ENCODE measurements at regions not wholly inside any gene's neighbourhood (a gene's known extent, or its start where the extent isn't known, plus 50 kb on each side); places are given as distances from the start of the nearest gene placed in this dataset.
A peak's percentile ranks its signal among the peaks of the same experiment; 100 is the strongest.
"Not testable (repeated sequence)": the region's sequence is repeated elsewhere in the genome, so short reads cannot be mapped to it uniquely, and the experiment has no call there.

DNA sequence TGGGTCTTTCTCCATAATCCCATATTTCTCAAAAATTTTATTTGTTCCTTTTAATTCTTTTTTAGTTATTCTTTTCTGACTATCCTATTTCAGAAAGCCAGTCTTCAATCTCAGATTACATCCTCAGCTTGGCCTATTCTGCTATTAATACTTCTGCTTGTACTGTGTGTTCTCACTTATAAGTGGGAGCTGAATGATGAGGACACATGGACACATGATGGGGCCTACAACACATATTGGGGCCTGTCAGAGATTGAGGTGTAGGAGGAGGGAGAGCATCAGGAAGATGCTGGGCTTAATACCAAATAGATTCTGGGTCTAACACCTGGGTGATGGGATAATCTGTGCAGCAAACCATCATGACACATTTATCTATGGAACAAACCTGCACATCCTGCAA, 82.3 kb downstream of the MAGEE1 start:
- no peak overlapping the region for H3K4me3 ChIP-seq (ENCODE audit: low read length)
- peaks cover 14% of the 10 kb centered on the region for H3K9me3 ChIP-seq (ENCODE audit: control insufficient read depth, low read length)
- H3K4me1 ChIP-seq (ENCODE audit: control insufficient read depth, insufficient read depth, low read length) = no peaks in the 10 kb centered on the region
- DNase-seq (ENCODE audit: low read depth) = no peak
- H3K9ac ChIP-seq (ENCODE audit: low read length) = no peak overlapping the region
- no peaks in the 10 kb centered on the region for H3K27me3 ChIP-seq (replicated peaks; ENCODE audit: control insufficient read depth, insufficient read depth, low read length)
- no peaks in the 10 kb centered on the region for H3K36me3 ChIP-seq (ENCODE audit: control insufficient read depth, insufficient read depth, low read length, severe bottlenecking)

DNA sequence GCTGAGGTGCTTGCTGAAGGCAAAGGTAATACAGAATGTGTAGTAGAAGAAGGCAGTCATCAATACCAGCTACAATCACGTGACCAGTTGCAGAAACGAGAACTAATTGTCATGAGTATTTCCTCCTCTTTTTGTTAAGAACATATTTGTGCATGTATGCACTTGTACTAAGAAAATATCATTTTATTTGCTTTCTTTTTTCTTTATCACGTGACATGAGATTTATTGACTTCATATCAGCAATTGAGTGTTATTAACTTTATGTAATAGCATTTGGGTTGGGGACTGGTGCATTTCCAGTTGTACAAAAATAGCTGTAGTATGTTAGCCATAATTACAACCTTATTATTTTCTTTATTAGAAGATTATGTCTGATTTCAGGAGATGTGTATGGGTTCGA, 90.0 kb downstream of the MAGEE1 start:
- H3K4me3 ChIP-seq (ENCODE audit: low read length) = no peak overlapping the region
- DNase-seq (ENCODE audit: low read depth) = no peak
- H3K36me3 ChIP-seq (ENCODE audit: control insufficient read depth, insufficient read depth, low read length, severe bottlenecking) = no peaks in the 10 kb centered on the region
- peaks cover 2% of the 10 kb centered on the region for H3K9me3 ChIP-seq (ENCODE audit: control insufficient read depth, low read length)
- no peaks in the 10 kb centered on the region for H3K27me3 ChIP-seq (replicated peaks; ENCODE audit: control insufficient read depth, insufficient read depth, low read length)
- no peaks in the 10 kb centered on the region for H3K4me1 ChIP-seq (ENCODE audit: control insufficient read depth, insufficient read depth, low read length)
- H3K9ac ChIP-seq (ENCODE audit: low read length) = no peak overlapping the region

DNA sequence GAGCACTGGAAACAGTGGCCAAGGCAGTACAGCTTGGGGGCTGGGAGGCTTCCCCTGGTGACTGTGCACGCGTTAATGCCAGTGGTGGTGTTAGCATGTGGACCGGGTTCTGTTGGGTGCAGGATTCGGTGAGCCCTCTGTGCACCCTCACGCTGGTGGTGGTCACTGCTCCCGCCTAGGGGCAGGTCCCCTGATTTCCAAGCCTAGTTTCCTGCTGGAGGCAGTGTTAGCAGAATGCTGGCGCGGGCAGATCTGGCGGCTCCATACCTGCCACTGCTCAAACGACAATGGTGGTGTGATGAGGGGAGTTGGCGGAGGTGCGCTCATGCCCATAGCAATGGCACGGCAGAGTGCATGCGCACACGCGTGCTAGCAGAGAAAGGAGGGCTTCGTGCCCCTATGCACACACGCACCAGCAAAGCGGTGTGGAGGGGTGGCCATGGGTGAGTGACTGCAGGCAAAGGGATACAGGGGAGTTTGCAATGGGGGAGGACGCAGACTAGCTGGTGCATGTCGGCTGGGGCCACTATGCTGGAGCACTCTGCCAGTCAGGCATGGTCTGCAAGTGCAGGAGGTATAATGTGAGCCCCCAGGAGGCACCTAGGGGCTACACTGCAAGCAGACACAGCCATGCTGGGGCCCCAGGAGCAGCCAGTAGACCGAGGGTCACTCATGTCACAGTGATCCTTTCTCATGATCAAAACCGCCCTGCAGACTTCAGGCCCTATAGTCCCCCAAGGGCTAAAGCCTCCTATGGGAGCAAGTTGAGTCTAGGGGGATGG, 93.0 kb downstream of the MAGEE1 start:
- peaks cover 11% of the 10 kb centered on the region for H3K9me3 ChIP-seq (ENCODE audit: control insufficient read depth, low read length)
- H3K4me1 ChIP-seq (ENCODE audit: control insufficient read depth, insufficient read depth, low read length) = no peaks in the 10 kb centered on the region
- DNase-seq (ENCODE audit: low read depth) = no peak
- H3K4me3 ChIP-seq (ENCODE audit: low read length) = no peak overlapping the region
- H3K36me3 ChIP-seq (ENCODE audit: control insufficient read depth, insufficient read depth, low read length, severe bottlenecking) = no peaks in the 10 kb centered on the region
- no peak overlapping the region for H3K9ac ChIP-seq (ENCODE audit: low read length)
- no peaks in the 10 kb centered on the region for H3K27me3 ChIP-seq (replicated peaks; ENCODE audit: control insufficient read depth, insufficient read depth, low read length)

- peaks cover 19% of the 10 kb centered on the region for H3K9me3 ChIP-seq (ENCODE audit: control insufficient read depth, low read length)
- H3K4me1 ChIP-seq (ENCODE audit: control insufficient read depth, insufficient read depth, low read length); H3K9ac ChIP-seq (ENCODE audit: low read length); H3K36me3 ChIP-seq (ENCODE audit: control insufficient read depth, insufficient read depth, low read length, severe bottlenecking); DNase-seq (ENCODE audit: low read depth); H3K27me3 ChIP-seq (replicated peaks; ENCODE audit: control insufficient read depth, insufficient read depth, low read length); H3K4me3 ChIP-seq (ENCODE audit: low read length): not testable (repeated sequence)
These were observed 108.2 kb downstream of the MAGEE1 start for GRCh38 chrX:76535675-76536074.

- Histone ChIP-seq H3K4me3 (ENCODE audit: low read length) (no peak overlapping the region), H3K4me1 (ENCODE audit: control insufficient read depth, insufficient read depth, low read length) (no peaks in the 10 kb centered on the region), H3K9me3 (ENCODE audit: control insufficient read depth, low read length) (no peaks in the 10 kb centered on the region), H3K9ac (ENCODE audit: low read length) (no peak overlapping the region), H3K36me3 (ENCODE audit: control insufficient read depth, insufficient read depth, low read length, severe bottlenecking) (no peaks in the 10 kb centered on the region), H3K27me3 (replicated peaks; ENCODE audit: control insufficient read depth, insufficient read depth, low read length) (no peaks in the 10 kb centered on the region)
- no peak for DNase-seq (ENCODE audit: low read depth)
These were observed 111.3 kb downstream of the MAGEE1 start for GRCh38 chrX:76538860-76539259.

DNA sequence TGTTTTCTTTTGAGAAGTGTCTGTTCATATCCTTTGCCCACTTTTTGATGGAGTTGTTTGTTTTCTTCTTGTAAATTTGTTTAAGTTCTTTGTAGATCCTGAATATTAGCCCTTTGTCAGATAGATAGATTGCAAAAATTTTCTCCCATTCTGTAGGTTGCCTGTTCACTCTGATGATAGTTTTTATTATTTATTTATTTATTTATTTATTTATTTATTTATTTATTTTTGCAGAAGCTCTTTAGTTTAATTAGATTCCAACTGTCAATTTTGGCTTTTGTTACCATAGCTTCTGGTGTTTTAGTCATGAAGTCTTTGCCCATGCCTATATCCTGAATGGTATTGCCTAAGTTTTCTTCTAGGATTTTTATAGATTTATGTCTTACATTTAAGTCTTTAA, 115.9 kb downstream of the MAGEE1 start:
- not testable (repeated sequence) for H3K27me3 ChIP-seq (replicated peaks; ENCODE audit: control insufficient read depth, insufficient read depth, low read length); H3K4me3 ChIP-seq (ENCODE audit: low read length); H3K36me3 ChIP-seq (ENCODE audit: control insufficient read depth, insufficient read depth, low read length, severe bottlenecking); H3K9ac ChIP-seq (ENCODE audit: low read length); H3K4me1 ChIP-seq (ENCODE audit: control insufficient read depth, insufficient read depth, low read length); DNase-seq (ENCODE audit: low read depth)
- peaks cover 11% of the 10 kb centered on the region for H3K9me3 ChIP-seq (ENCODE audit: control insufficient read depth, low read length)

GRCh38 chrX:76550016-76550415, 122.5 kb downstream of the MAGEE1 start:
- H3K4me3 ChIP-seq (ENCODE audit: low read length) = no peak overlapping the region
- DNase-seq (ENCODE audit: low read depth) = no peak
- no peak overlapping the region for H3K9ac ChIP-seq (ENCODE audit: low read length)
- H3K36me3 ChIP-seq (ENCODE audit: control insufficient read depth, insufficient read depth, low read length, severe bottlenecking) = no peaks in the 10 kb centered on the region
- no peaks in the 10 kb centered on the region for H3K4me1 ChIP-seq (ENCODE audit: control insufficient read depth, insufficient read depth, low read length)
- H3K27me3 ChIP-seq (replicated peaks; ENCODE audit: control insufficient read depth, insufficient read depth, low read length) = no peaks in the 10 kb centered on the region
- H3K9me3 ChIP-seq (ENCODE audit: control insufficient read depth, low read length) = peaks cover 26% of the 10 kb centered on the region

DNA sequence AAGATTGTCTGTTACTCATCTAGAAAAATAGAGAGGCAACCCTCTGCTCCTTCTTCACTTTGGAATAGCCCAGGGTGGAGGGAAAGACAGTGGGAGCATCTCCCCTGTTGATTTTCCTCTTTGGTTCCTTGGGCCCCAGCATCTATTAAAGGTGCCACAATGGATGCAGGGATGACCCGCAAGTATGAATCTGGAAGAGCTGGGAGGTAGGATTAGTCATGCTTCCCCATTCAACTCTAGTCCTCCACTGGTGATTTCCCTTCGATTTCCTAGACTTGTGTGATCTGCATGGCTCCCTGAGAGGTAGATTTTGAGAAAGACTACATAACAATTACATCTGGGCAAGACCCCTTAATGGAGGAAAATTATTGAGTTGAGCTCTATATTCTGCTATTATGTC, 127.8 kb downstream of the MAGEE1 start:
- Histone ChIP-seq H3K27me3 (replicated peaks; ENCODE audit: control insufficient read depth, insufficient read depth, low read length) (no peaks in the 10 kb centered on the region), H3K4me3 (ENCODE audit: low read length) (peak overlapping the region; percentile 11), H3K36me3 (ENCODE audit: control insufficient read depth, insufficient read depth, low read length, severe bottlenecking) (no peaks in the 10 kb centered on the region), H3K9ac (ENCODE audit: low read length) (no peak overlapping the region), H3K9me3 (ENCODE audit: control insufficient read depth, low read length) (peaks cover 51% of the 10 kb centered on the region), H3K4me1 (ENCODE audit: control insufficient read depth, insufficient read depth, low read length) (no peaks in the 10 kb centered on the region)
- DNase-seq (ENCODE audit: low read depth) = no peak

DNA sequence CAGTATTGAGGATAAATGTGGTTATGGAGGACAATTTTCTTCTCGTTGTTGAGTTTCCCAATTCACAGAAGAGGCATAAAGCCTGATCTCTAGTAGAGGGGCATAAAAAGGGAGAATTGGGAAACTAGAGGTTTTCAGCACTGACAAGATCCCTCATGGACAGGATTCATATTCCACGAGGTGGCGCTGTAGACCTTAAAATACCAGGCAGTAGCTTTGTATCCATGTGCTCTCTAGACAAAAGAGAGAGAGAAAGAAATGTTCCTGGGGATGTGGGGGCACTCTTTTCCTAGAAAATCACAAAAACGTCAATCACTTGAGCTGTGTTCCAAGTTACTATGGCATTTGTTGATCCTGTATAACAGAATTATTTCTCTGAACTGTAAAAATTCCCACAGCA, 128.3 kb downstream of the MAGEE1 start:
- no peaks in the 10 kb centered on the region for H3K4me1 ChIP-seq (ENCODE audit: control insufficient read depth, insufficient read depth, low read length)
- no peaks in the 10 kb centered on the region for H3K36me3 ChIP-seq (ENCODE audit: control insufficient read depth, insufficient read depth, low read length, severe bottlenecking)
- H3K9me3 ChIP-seq (ENCODE audit: control insufficient read depth, low read length) = peaks cover 56% of the 10 kb centered on the region
- H3K4me3 ChIP-seq (ENCODE audit: low read length) = no peak overlapping the region
- H3K27me3 ChIP-seq (replicated peaks; ENCODE audit: control insufficient read depth, insufficient read depth, low read length) = no peaks in the 10 kb centered on the region
- no peak overlapping the region for H3K9ac ChIP-seq (ENCODE audit: low read length)
- DNase-seq (ENCODE audit: low read depth) = peak; percentile 0

GRCh38 chrX:76564842-76565241, 137.3 kb downstream of the MAGEE1 start:
- not testable (repeated sequence) for H3K9ac ChIP-seq (ENCODE audit: low read length); H3K36me3 ChIP-seq (ENCODE audit: control insufficient read depth, insufficient read depth, low read length, severe bottlenecking); H3K4me3 ChIP-seq (ENCODE audit: low read length); H3K27me3 ChIP-seq (replicated peaks; ENCODE audit: control insufficient read depth, insufficient read depth, low read length); DNase-seq (ENCODE audit: low read depth); H3K4me1 ChIP-seq (ENCODE audit: control insufficient read depth, insufficient read depth, low read length)
- peaks cover 11% of the 10 kb centered on the region for H3K9me3 ChIP-seq (ENCODE audit: control insufficient read depth, low read length)

- Histone ChIP-seq H3K9ac (ENCODE audit: low read length) (no peak overlapping the region), H3K36me3 (ENCODE audit: control insufficient read depth, insufficient read depth, low read length, severe bottlenecking) (no peaks in the 10 kb centered on the region), H3K4me3 (ENCODE audit: low read length) (no peak overlapping the region), H3K9me3 (ENCODE audit: control insufficient read depth, low read length) (no peaks in the 10 kb centered on the region), H3K27me3 (replicated peaks; ENCODE audit: control insufficient read depth, insufficient read depth, low read length) (peaks cover 7% of the 10 kb centered on the region), H3K4me1 (ENCODE audit: control insufficient read depth, insufficient read depth, low read length) (no peaks in the 10 kb centered on the region)
- no peak for DNase-seq (ENCODE audit: low read depth)
These were observed 177.9 kb downstream of the MAGEE1 start for GRCh38 chrX:76605390-76605789.

DNA sequence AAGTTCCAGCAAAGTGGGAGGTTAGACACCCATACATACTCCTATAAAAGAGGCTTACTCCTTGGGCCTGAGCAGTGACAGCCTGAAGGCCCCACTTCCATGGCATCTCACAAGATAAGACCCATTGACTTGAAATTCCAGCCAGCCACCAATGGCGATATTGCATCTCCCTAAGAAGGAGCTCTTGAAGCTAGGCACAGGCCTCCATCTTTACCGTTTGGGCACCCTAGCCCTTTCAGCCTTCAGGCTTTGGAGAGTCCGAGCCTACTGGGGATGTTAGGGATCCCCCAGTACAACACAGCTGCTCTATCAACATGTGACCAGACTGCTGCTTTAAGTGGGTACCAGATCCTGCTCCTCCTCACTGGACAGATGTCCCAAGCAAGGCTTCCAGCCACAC, 189.5 kb downstream of the MAGEE1 start:
- Histone ChIP-seq H3K4me1 (ENCODE audit: control insufficient read depth, insufficient read depth, low read length) (no peaks in the 10 kb centered on the region), H3K9me3 (ENCODE audit: control insufficient read depth, low read length) (peaks cover 44% of the 10 kb centered on the region), H3K36me3 (ENCODE audit: control insufficient read depth, insufficient read depth, low read length, severe bottlenecking) (no peaks in the 10 kb centered on the region), H3K9ac (ENCODE audit: low read length) (no peak overlapping the region), H3K4me3 (ENCODE audit: low read length) (no peak overlapping the region), H3K27me3 (replicated peaks; ENCODE audit: control insufficient read depth, insufficient read depth, low read length) (no peaks in the 10 kb centered on the region)
- DNase-seq (ENCODE audit: low read depth) = no peak
